GM18519 (cell line): ENCODE measurements at regions not wholly inside any gene's neighbourhood (a gene's known extent, or its start where the extent isn't known, plus 50 kb on each side); places are given as distances from the start of the nearest gene placed in this dataset.

Experiments used
- ATAC-seq: cut with Tn5 transposase; IDR thresholded peaks from one replicate; pipeline ENCODE4 v1.9.1; 2021; ENCODE audit warnings: mild to moderate bottlenecking, moderate library complexity; ENCODE audit not compliant: unreplicated experiment, low FRiP score

GRCh38 chr7:46035166-46035565, 114.1 kb upstream of the IGFBP3 start:
- ATAC-seq = no peak

- ATAC-seq = no peak
Observed at GRCh38 chr7:46034056-46034768, 113.1 kb upstream of the IGFBP3 start.

- ATAC-seq = no peak
Observed at GRCh38 chr7:46033592-46033991, 112.5 kb upstream of the IGFBP3 start.

- no peak for ATAC-seq
Observed at GRCh38 chr7:46032942-46033341, 111.9 kb upstream of the IGFBP3 start.

GRCh38 chr7:46032353-46032752, 111.3 kb upstream of the IGFBP3 start:
- ATAC-seq = no peak

GRCh38 chr7:46029111-46029704, 108.1 kb upstream of the IGFBP3 start:
- no peak for ATAC-seq

GRCh38 chr7:46028246-46028645, 107.2 kb upstream of the IGFBP3 start:
- no peak for ATAC-seq

- no peak for ATAC-seq
Observed at GRCh38 chr7:46026741-46027140, 105.7 kb upstream of the IGFBP3 start.

GRCh38 chr7:46024263-46024916, 103.3 kb upstream of the IGFBP3 start:
- no peak for ATAC-seq

- ATAC-seq = no peak
Observed at GRCh38 chr7:46022397-46022796, 101.3 kb upstream of the IGFBP3 start.

GRCh38 chr7:46015107-46015868, 94.2 kb upstream of the IGFBP3 start:
- no peak for ATAC-seq

GRCh38 chr7:46011501-46011900, 90.4 kb upstream of the IGFBP3 start:
- no peak for ATAC-seq

GRCh38 chr7:46011059-46011458, 90.0 kb upstream of the IGFBP3 start:
- no peak for ATAC-seq

GRCh38 chr7:46009211-46009610, 88.1 kb upstream of the IGFBP3 start:
- no peak for ATAC-seq

- ATAC-seq = no peak
Observed at GRCh38 chr7:46007990-46008643, 87.0 kb upstream of the IGFBP3 start.

- ATAC-seq = no peak
Observed at GRCh38 chr7:46007194-46007593, 86.1 kb upstream of the IGFBP3 start.

GRCh38 chr7:46006723-46007122, 85.7 kb upstream of the IGFBP3 start:
- no peak for ATAC-seq

GRCh38 chr7:46006212-46006611, 85.1 kb upstream of the IGFBP3 start:
- ATAC-seq = no peak

GRCh38 chr7:46004965-46005364, 83.9 kb upstream of the IGFBP3 start:
- ATAC-seq = no peak
